Uterus (tissue), 2 donors: ENCODE measurements at regions not wholly inside any gene's neighbourhood (a gene's known extent, or its start where the extent isn't known, plus 50 kb on each side); places are given as distances from the start of the nearest gene placed in this dataset.

ENCODE experiments used
- CTCF ChIP-seq, 4 experiments: fragments of 200-600 bp in 2 of 4; fragments of 450-650 bp in 2 of 4; sonication (generic) in 2 of 4; IDR thresholded peaks; one replicate each; pipeline ENCODE4 v1.5.1; 2016 to 2019; ENCODE audit warnings: antibody characterized with exemption in 4 of 4, mild to moderate bottlenecking in 2 of 4, moderate library complexity in 1 of 4
- POLR2A ChIP-seq, 2 donors: fragments of 450-650 bp; IDR thresholded peaks; one replicate each; pipeline ENCODE4 v1.6.1; 2016; ENCODE audit warnings: antibody characterized with exemption in 2 of 2, mild to moderate bottlenecking in 1 of 2, moderate library complexity in 1 of 2

- TF ChIP-seq POLR2A (IDR thresholded peaks at IDR 0.05) (no peak), CTCF (IDR thresholded peaks at IDR 0.05) (no peak)
These were observed 77.3 kb upstream of the TMEM47 start for GRCh38 chrX:34734383-34734782.
